Keratinocyte (primary cell): ENCODE measurements at regions not wholly inside any gene's neighbourhood (a gene's known extent, or its start where the extent isn't known, plus 50 kb on each side); places are given as distances from the start of the nearest gene placed in this dataset.

Experiments used
- DNase-seq: peaks from one replicate; pipeline ENCODE4 v3.0.0-alpha.2; 2011; ENCODE audit warnings: low read depth, missing footprints, low spot score
- FAIRE-seq: peaks from 2 replicates; lab custom pipeline; 2011; peaks lifted over from hg19 to GRCh38; lab: Jason Lieb, UNC
- H2AFZ ChIP-seq: 2 replicates; pipeline ENCODE4 v1.6.0; 2012; ENCODE audit warnings: low read length, control low read depth, inconsistent platforms; ENCODE audit not compliant: control insufficient read depth
- H3K27ac ChIP-seq: 2 replicates; pipeline ENCODE4 v1.5.1; 2011; ENCODE audit warnings: low read length; ENCODE audit not compliant: control insufficient read depth, insufficient read depth
- H3K27me3 ChIP-seq: 3 replicates; pipeline ENCODE4 v1.6.0; 2011; ENCODE audit warnings: low read length; ENCODE audit not compliant: control insufficient read depth, insufficient read depth; ENCODE audit errors: extremely low read depth
- H3K36me3 ChIP-seq, 2 experiments: 2 replicates in 1 of 2; 3 replicates in 1 of 2; pipeline ENCODE4 v1.5.1; 2011; ENCODE audit warnings: low read length in 2 of 2, mild to moderate bottlenecking in 1 of 2; ENCODE audit not compliant: control insufficient read depth in 2 of 2, insufficient read depth in 2 of 2; ENCODE audit errors: extremely low read depth in 1 of 2
- H3K4me1 ChIP-seq: 3 replicates; pipeline ENCODE4 v1.5.1; 2011; ENCODE audit warnings: low read length; ENCODE audit not compliant: control insufficient read depth, insufficient read depth; ENCODE audit errors: extremely low read depth
- H3K4me2 ChIP-seq: 3 replicates; pipeline ENCODE4 v1.6.0; 2011; ENCODE audit warnings: low read depth, low read length; ENCODE audit not compliant: control insufficient read depth, insufficient read depth; ENCODE audit errors: extremely low read depth
- H3K4me3 ChIP-seq, 3 experiments: fragments of 200-600 bp in 1 of 3; sonication (generic) in 1 of 3; 2 replicates in 2 of 3; 3 replicates in 1 of 3; pipeline ENCODE4 v1.5.1; 2011 to 2016; ENCODE audit warnings: low read length in 3 of 3, mild to moderate bottlenecking in 3 of 3, control low read depth in 2 of 3, inconsistent platforms in 1 of 3, low read depth in 1 of 3, mixed read lengths in 1 of 3, mixed run types in 1 of 3, moderate library complexity in 1 of 3; ENCODE audit not compliant: control insufficient read depth in 2 of 3, insufficient read depth in 2 of 3; ENCODE audit errors: extremely low read depth in 1 of 3
- H3K79me2 ChIP-seq: 2 replicates; pipeline ENCODE4 v1.6.0; 2012; ENCODE audit warnings: low read length; ENCODE audit not compliant: control insufficient read depth, insufficient read depth
- H3K9ac ChIP-seq: 3 replicates; pipeline ENCODE4 v1.6.0; 2011; ENCODE audit warnings: low read length; ENCODE audit not compliant: control insufficient read depth, insufficient read depth; ENCODE audit errors: extremely low read depth
- H3K9me1 ChIP-seq: 3 replicates; pipeline ENCODE4 v1.6.0; 2011; ENCODE audit warnings: low read length; ENCODE audit not compliant: control insufficient read depth, insufficient read depth; ENCODE audit errors: extremely low read depth
- H3K9me3 ChIP-seq: 2 replicates; pipeline ENCODE4 v1.5.1; 2012; ENCODE audit warnings: low read depth, low read length; ENCODE audit not compliant: control insufficient read depth
- H4K20me1 ChIP-seq: 3 replicates; pipeline ENCODE4 v1.6.0; 2011; ENCODE audit warnings: low read length; ENCODE audit not compliant: control insufficient read depth, insufficient read depth; ENCODE audit errors: extremely low read depth
- EZH2 ChIP-seq: IDR thresholded peaks from one replicate; pipeline ENCODE4 v1.6.1; 2012; ENCODE audit warnings: inconsistent platforms, mild to moderate bottlenecking, low read length, moderate library complexity
- dilution Hi-C: fragments of 300-500 bp; cut with MboI; formaldehyde crosslinking; loops from one replicate; pipeline ENCODE4 v1.7.0; 2020; ENCODE audit warnings: low sequenced_read_pairs; ENCODE audit not compliant: extremely low pct_ligation_motif_present
- TF ChIP-seq, protein P1 (sequence below), 3 experiments: IDR thresholded peaks in 1 of 3; conservative IDR thresholded peaks in 1 of 3; optimal IDR thresholded peaks in 1 of 3; 2 replicates in 2 of 3; 3 replicates in 1 of 3; pipeline versions ENCODE3 to v1.5.1; 2011; ENCODE audit warnings: low read length in 3 of 3, mild to moderate bottlenecking in 3 of 3, moderate library complexity in 2 of 3, control low read depth in 1 of 3, inconsistent platforms in 1 of 3; ENCODE audit not compliant: insufficient read depth in 2 of 3; ENCODE audit errors: extremely low read depth in 1 of 3

DNA sequence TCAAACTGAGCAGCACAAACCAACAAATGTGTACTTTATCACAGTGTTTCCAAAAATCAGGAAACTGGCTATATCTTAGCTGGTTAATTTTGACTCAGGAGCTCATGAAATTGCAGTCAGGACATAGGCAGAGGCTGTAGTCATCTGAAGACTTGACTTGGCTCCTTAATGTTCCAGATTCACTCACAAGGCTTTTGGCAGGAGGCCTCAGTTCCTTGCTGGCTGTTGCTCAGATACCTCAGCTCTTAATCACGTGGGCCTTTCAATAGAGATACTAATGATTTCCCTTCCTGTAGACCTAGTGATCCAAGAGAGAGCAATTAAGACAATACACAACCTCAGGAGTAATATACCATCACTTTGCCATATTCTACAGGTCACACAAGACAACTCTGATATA lies 537.7 kb downstream of the BRINP3 start:
- no peak for DNase-seq

DNA sequence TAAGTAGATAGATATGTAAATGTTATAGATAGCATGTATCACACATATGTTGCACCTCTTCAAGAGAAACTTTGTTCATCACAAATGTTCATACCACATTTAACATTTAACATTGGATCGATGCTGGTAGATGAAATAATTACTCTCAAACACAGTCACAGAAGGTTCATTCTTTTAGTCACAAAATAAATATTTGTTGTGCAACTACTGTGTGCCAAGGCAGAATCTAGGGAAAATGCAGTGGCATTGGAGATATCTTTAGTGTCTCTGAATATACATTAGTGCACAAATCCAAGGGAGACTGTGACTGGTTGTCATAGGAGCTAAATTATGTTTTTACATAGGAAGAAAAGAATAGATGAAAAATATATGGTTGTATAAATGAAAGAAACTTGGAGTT lies 535.7 kb downstream of the BRINP3 start:
- TF ChIP-seq EZH2 = no peak
- TF ChIP-seq, protein P1, sequence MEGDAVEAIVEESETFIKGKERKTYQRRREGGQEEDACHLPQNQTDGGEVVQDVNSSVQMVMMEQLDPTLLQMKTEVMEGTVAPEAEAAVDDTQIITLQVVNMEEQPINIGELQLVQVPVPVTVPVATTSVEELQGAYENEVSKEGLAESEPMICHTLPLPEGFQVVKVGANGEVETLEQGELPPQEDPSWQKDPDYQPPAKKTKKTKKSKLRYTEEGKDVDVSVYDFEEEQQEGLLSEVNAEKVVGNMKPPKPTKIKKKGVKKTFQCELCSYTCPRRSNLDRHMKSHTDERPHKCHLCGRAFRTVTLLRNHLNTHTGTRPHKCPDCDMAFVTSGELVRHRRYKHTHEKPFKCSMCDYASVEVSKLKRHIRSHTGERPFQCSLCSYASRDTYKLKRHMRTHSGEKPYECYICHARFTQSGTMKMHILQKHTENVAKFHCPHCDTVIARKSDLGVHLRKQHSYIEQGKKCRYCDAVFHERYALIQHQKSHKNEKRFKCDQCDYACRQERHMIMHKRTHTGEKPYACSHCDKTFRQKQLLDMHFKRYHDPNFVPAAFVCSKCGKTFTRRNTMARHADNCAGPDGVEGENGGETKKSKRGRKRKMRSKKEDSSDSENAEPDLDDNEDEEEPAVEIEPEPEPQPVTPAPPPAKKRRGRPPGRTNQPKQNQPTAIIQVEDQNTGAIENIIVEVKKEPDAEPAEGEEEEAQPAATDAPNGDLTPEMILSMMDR (optimal IDR thresholded peaks at IDR 0.05 in 1 of 3, IDR thresholded peaks at IDR 0.05 in 1 of 3, conservative IDR thresholded peaks at IDR 0.05 in 1 of 3; ENCODE audit: extremely low read depth in 1 of 3, insufficient read depth in 2 of 3, low read length in 3 of 3) = no peak
- Histone ChIP-seq H3K79me2 (no peaks in the 10 kb centered on the region), H3K36me3 (no peaks in the 10 kb centered on the region), H3K9ac (no peak overlapping the region), H4K20me1 (no peaks in the 10 kb centered on the region), H3K27ac (no peak overlapping the region), H2AFZ (no peak overlapping the region), H3K4me2 (no peak overlapping the region), H3K9me3 (no peaks in the 10 kb centered on the region), H3K4me3 (no peak overlapping the region), H3K27me3 (no peaks in the 10 kb centered on the region), H3K9me1 (no peaks in the 10 kb centered on the region), H3K4me1 (no peaks in the 10 kb centered on the region)
- FAIRE-seq (no peak), DNase-seq (no peak)
- dilution Hi-C loops = no loop called here

More for the DNA sequence above, 537.7 kb downstream of the BRINP3 start:
- Histone ChIP-seq H3K4me3 (no peak overlapping the region), H3K27me3 (no peaks in the 10 kb centered on the region), H3K9ac (no peak overlapping the region), H3K4me1 (no peaks in the 10 kb centered on the region), H3K9me1 (no peaks in the 10 kb centered on the region), H2AFZ (no peak overlapping the region), H3K9me3 (no peaks in the 10 kb centered on the region), H3K4me2 (no peak overlapping the region), H4K20me1 (no peaks in the 10 kb centered on the region), H3K79me2 (no peaks in the 10 kb centered on the region), H3K36me3 (no peaks in the 10 kb centered on the region), H3K27ac (no peak overlapping the region)
- dilution Hi-C loops = no loop called here
- TF ChIP-seq EZH2 = no peak
- TF ChIP-seq, protein P1 (optimal IDR thresholded peaks at IDR 0.05 in 1 of 3, IDR thresholded peaks at IDR 0.05 in 1 of 3, conservative IDR thresholded peaks at IDR 0.05 in 1 of 3; ENCODE audit: extremely low read depth in 1 of 3, insufficient read depth in 2 of 3, low read length in 3 of 3) = no peak
- no peak for FAIRE-seq
